ENCODE measurements at regions not wholly inside any gene's neighbourhood (a gene's known extent, or its start where the extent isn't known, plus 50 kb on each side); places are given as distances from the start of the nearest gene placed in this dataset.
"Not testable (repeated sequence)": the region's sequence is repeated elsewhere in the genome, so short reads cannot be mapped to it uniquely, and the experiment has no call there.

DNA sequence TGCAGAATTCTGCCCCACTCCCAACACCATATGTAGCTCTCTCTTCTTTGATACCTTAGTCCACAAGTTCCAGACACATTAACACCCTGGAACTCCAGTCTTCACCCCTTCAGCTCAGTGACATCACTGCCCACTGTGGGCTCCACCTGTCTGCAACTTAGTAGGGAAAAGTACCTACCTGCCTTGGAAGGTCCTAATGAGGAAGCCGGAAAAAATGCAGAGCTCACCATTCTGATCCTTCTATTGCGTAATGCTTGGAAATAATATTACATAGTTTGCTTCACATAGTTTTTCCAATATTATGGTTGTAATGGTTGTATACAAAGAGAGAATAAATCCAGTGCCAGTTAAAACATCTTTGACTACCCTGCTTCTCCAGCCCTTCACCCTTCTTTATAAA is 738.4 kb downstream of the RNF144A start:
- Histone ChIP-seq H3K27me3 (ENCODE audit: control insufficient read depth in 4 of 4, insufficient read depth in 4 of 4, low read length in 3 of 4) (no peaks in the 10 kb centered on the region), H3K9ac (ENCODE audit: low read depth in 1 of 2, low read length in 2 of 2) (no peak overlapping the region), H3K27ac (ENCODE audit: low read depth in 1 of 2, low read length in 2 of 2) (no peak overlapping the region), H3K9me3 (ENCODE audit: control insufficient read depth in 4 of 4, low read length in 3 of 4) (peaks cover 0 to 5% (median 2%) of the 10 kb centered on the region in 4 donors), H3K4me3 (ENCODE audit: low read depth in 1 of 3, low read length in 3 of 3) (no peak overlapping the region), H3K4me1 (ENCODE audit: control insufficient read depth in 4 of 4, insufficient read depth in 4 of 4, low read length in 3 of 4) (no peaks in the 10 kb centered on the region), H3K36me3 (ENCODE audit: control insufficient read depth in 4 of 4, insufficient read depth in 3 of 4, low read depth in 1 of 4, low read length in 3 of 4) (no peaks in the 10 kb centered on the region)
- 95% methylated on average over 2 of the region's 2 CpGs for WGBS
- TF ChIP-seq JUND (IDR thresholded peaks at IDR 0.05) (no peak), NR2F2 (IDR thresholded peaks at IDR 0.05) (no peak), FOXA1 (IDR thresholded peaks at IDR 0.05) (no peak), TAF1 (conservative IDR thresholded peaks at IDR 0.05) (no peak), GABPA (IDR thresholded peaks at IDR 0.05 in 1 of 2, conservative IDR thresholded peaks at IDR 0.05 in 1 of 2) (no peak), RAD21 (IDR thresholded peaks at IDR 0.05) (no peak), EGR1 (IDR thresholded peaks at IDR 0.05; ENCODE audit: low read depth in 2 of 2) (no peak), SP1 (IDR thresholded peaks at IDR 0.05) (no peak), HNF4A (conservative IDR thresholded peaks at IDR 0.05) (no peak), FOXA2 (IDR thresholded peaks at IDR 0.05) (no peak), YY1 (IDR thresholded peaks at IDR 0.05) (no peak), RXRA (IDR thresholded peaks at IDR 0.05) (no peak), HNF4G (IDR thresholded peaks at IDR 0.05) (no peak)
- TF ChIP-seq, protein P1, sequence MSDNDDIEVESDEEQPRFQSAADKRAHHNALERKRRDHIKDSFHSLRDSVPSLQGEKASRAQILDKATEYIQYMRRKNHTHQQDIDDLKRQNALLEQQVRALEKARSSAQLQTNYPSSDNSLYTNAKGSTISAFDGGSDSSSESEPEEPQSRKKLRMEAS (IDR thresholded peaks at IDR 0.05) = no peak
- TF ChIP-seq, protein P2, sequence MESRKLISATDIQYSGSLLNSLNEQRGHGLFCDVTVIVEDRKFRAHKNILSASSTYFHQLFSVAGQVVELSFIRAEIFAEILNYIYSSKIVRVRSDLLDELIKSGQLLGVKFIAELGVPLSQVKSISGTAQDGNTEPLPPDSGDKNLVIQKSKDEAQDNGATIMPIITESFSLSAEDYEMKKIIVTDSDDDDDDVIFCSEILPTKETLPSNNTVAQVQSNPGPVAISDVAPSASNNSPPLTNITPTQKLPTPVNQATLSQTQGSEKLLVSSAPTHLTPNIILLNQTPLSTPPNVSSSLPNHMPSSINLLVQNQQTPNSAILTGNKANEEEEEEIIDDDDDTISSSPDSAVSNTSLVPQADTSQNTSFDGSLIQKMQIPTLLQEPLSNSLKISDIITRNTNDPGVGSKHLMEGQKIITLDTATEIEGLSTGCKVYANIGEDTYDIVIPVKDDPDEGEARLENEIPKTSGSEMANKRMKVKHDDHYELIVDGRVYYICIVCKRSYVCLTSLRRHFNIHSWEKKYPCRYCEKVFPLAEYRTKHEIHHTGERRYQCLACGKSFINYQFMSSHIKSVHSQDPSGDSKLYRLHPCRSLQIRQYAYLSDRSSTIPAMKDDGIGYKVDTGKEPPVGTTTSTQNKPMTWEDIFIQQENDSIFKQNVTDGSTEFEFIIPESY (IDR thresholded peaks at IDR 0.05) = no peak
- TF ChIP-seq, protein P3, sequence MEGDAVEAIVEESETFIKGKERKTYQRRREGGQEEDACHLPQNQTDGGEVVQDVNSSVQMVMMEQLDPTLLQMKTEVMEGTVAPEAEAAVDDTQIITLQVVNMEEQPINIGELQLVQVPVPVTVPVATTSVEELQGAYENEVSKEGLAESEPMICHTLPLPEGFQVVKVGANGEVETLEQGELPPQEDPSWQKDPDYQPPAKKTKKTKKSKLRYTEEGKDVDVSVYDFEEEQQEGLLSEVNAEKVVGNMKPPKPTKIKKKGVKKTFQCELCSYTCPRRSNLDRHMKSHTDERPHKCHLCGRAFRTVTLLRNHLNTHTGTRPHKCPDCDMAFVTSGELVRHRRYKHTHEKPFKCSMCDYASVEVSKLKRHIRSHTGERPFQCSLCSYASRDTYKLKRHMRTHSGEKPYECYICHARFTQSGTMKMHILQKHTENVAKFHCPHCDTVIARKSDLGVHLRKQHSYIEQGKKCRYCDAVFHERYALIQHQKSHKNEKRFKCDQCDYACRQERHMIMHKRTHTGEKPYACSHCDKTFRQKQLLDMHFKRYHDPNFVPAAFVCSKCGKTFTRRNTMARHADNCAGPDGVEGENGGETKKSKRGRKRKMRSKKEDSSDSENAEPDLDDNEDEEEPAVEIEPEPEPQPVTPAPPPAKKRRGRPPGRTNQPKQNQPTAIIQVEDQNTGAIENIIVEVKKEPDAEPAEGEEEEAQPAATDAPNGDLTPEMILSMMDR (IDR thresholded peaks at IDR 0.05; ENCODE audit: low read depth, low read length, missing input control) = no peak
- TF ChIP-seq, protein P4, sequence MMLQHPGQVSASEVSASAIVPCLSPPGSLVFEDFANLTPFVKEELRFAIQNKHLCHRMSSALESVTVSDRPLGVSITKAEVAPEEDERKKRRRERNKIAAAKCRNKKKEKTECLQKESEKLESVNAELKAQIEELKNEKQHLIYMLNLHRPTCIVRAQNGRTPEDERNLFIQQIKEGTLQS (IDR thresholded peaks at IDR 0.05) = no peak
- TF ChIP-seq, protein P5, sequence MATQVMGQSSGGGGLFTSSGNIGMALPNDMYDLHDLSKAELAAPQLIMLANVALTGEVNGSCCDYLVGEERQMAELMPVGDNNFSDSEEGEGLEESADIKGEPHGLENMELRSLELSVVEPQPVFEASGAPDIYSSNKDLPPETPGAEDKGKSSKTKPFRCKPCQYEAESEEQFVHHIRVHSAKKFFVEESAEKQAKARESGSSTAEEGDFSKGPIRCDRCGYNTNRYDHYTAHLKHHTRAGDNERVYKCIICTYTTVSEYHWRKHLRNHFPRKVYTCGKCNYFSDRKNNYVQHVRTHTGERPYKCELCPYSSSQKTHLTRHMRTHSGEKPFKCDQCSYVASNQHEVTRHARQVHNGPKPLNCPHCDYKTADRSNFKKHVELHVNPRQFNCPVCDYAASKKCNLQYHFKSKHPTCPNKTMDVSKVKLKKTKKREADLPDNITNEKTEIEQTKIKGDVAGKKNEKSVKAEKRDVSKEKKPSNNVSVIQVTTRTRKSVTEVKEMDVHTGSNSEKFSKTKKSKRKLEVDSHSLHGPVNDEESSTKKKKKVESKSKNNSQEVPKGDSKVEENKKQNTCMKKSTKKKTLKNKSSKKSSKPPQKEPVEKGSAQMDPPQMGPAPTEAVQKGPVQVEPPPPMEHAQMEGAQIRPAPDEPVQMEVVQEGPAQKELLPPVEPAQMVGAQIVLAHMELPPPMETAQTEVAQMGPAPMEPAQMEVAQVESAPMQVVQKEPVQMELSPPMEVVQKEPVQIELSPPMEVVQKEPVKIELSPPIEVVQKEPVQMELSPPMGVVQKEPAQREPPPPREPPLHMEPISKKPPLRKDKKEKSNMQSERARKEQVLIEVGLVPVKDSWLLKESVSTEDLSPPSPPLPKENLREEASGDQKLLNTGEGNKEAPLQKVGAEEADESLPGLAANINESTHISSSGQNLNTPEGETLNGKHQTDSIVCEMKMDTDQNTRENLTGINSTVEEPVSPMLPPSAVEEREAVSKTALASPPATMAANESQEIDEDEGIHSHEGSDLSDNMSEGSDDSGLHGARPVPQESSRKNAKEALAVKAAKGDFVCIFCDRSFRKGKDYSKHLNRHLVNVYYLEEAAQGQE (IDR thresholded peaks at IDR 0.05) = no peak
- no peak for DNase-seq (ENCODE audit: low spot score)

DNA sequence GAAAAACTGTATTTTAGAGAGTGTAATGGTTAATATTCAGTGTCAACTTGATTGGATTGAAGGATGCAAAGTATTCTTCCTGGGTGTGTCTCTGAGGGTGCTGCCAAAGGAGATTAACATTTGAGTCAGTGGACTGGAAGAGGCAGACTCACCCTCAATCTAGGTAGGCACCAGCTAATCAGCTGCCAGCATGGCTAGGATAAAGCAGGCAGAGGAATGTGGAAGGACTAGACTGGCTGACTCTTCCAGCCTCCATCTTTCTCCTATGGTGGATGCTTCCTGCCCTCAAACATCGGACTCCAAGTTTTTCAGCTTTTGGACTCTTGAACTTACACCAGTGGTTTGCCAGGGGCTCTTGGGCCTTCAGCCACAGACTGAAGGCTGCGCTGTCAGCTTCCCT is 740.3 kb downstream of the RNF144A start:
- H3K4me3 ChIP-seq (ENCODE audit: low read depth in 1 of 3, low read length in 3 of 3); H3K9me3 ChIP-seq (ENCODE audit: control insufficient read depth in 4 of 4, low read length in 3 of 4); H3K9ac ChIP-seq (ENCODE audit: low read depth in 1 of 2, low read length in 2 of 2); H3K36me3 ChIP-seq (ENCODE audit: control insufficient read depth in 4 of 4, insufficient read depth in 3 of 4, low read depth in 1 of 4, low read length in 3 of 4); H3K4me1 ChIP-seq (ENCODE audit: control insufficient read depth in 4 of 4, insufficient read depth in 4 of 4, low read length in 3 of 4); DNase-seq (ENCODE audit: low spot score); H3K27ac ChIP-seq (ENCODE audit: low read depth in 1 of 2, low read length in 2 of 2); H3K27me3 ChIP-seq (ENCODE audit: control insufficient read depth in 4 of 4, insufficient read depth in 4 of 4, low read length in 3 of 4): not testable (repeated sequence)
- WGBS = 94% methylated on average over 2 of the region's 2 CpGs
